Stimulated activated CD8-positive, alpha-beta memory T cell treated with anti-CD3 and anti-CD28 coated beads, Interleukin-2, amount 100 ng/mL, for 1 hour (primary cell): ENCODE measurements at regions not wholly inside any gene's neighbourhood (a gene's known extent, or its start where the extent isn't known, plus 50 kb on each side); places are given as distances from the start of the nearest gene placed in this dataset.

Experiments
- DNase-seq, 2 donors: peaks; one replicate each; pipeline ENCODE4 v3.0.0-alpha.2; 2020; ENCODE audit warnings: low read depth in 2 of 2

DNA sequence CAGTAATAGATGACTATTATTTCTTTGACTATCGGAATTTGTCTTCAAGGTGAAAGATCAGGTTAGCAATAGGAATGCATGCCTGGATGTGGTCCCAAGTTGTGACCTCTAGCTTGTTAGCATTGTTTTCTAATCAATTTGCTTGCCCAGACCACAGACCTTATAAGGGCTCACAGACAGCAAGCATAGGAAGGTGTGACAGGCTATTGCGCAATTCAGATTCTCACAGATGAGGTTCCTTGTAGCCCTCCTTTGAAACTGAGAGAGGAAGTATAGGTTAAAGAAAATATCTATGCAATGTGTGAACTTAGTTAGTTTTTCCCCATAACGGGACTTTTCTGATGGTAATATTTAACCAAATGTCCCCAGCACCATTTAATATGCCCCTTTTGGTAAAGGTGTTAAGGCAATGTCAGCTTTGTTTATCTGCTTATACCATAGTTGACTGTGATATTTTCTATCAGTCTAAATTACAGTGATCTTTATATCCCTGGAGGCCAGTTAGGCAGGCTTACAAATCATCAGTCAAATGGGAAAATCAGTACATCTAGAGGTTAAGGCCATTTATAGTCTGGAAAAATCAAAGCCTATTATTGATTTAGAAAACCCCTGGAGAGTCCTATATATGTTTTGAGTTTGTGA lies 168.1 kb upstream of the MBNL1 start:
- no peak for DNase-seq

DNA sequence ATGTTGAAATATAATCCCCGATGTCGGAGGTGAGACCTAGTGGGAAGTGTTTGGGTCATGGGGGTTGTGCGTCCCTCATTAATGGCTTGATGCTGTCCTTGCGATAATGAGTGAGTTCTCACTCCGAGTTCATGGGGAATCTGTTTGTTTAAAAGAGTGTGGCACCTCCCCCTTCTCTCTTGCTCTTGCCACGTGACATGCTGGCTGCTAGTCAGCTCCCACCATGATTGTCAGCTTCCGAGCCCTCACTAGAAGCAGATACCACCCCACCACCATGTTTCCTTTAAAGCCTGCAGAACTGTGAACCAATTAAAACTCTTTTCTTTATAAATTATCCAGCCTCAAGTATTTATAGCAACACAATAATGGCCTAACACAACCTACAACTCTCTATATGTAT lies 166.3 kb upstream of the MBNL1 start:
- no peak for DNase-seq

- no peak for DNase-seq
These were observed 165.5 kb upstream of the MBNL1 start for GRCh38 chr3:152103257-152103656.

DNA sequence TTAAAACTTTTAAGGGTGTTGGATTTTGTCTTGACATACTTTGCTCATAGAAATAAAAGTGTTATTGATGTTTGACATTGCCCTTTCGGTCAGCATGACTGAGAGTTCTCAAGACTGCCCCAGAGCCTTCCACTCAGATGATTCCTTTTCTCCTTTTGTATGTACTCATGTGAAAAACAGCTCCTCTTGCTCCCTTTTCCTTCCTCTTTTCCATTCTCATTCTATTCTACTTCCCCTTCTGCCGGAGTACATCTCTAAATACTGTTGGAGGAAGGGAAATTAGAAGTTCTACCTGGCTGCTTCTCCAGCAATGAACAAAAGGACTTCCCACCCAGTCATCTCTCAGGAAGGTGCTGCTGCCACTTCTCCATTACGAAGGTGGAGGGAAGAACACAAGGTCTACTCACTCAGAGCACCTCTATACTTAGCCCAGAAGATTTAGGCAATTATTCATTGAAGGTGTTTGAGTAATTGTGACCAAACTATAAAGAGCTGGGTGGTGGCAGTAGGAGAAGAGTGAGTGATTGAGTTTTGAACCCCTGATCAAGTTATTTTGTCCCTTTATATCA lies 163.8 kb upstream of the MBNL1 start:
- no peak for DNase-seq

GRCh38 chr3:152105446-152105845 lies 163.3 kb upstream of the MBNL1 start:
- no peak for DNase-seq

GRCh38 chr3:152109038-152109437 lies 159.7 kb upstream of the MBNL1 start:
- no peak for DNase-seq

- no peak for DNase-seq
These were observed 155.3 kb upstream of the MBNL1 start for GRCh38 chr3:152113413-152113812.

DNA sequence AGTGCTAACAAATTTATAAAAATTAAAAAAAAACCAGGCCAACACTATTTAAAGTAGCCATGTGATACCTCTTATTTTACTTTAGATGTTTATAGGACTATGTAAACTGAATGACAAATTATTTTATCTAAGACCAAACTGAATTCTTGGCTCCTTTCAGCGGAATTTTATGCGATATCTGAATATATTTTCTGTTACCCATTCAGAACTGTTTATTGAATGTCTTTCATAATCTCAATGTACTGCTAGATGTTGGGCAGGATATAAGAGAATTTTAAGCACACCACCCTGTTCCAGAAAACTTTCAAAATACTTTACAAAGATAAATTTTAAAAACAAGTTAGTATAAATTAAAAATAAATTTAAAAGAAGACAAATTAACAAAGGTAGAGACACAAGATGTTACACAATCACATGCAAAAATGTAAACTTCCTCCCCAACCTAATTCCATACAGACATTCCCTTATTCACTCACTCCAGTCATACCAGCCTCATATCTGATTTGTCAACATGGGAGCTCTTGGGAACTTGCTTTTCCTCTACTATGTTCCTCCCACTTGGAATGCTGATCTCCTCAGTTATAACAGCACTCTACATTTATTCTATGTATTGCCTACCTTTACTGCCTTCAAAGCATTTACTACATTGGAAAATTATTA lies 154.6 kb upstream of the MBNL1 start:
- no peak for DNase-seq

DNA sequence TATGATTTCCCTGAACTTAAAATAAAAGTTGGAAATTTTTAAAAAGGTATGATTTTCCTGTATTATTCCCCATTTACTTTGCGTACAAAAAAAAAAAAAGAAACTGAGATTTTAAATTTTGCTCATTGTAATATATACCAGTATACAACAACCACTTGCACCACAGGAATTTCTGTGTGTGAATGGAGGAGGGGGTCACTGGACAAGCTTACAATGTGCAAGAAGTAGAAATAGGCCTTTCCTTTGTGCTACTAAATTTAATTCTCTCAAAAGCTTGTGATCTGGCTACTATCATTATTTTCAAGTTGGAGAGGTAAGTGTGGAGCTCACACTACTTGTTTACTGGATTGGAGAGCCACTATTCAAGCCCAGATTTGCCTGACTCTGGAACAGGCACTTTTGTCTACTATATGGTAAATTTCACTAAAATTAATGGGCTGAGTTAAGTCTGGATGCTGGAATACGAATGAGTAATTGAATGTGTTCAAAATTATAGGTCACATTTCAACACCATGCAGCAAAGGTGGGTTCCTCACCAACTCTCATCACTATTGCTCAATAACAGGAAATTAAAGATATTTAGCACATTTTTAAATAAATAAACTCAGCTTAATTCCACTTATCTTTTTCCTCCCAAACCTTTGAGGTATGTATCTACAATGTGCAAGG lies 148.0 kb upstream of the MBNL1 start:
- no peak for DNase-seq

DNA sequence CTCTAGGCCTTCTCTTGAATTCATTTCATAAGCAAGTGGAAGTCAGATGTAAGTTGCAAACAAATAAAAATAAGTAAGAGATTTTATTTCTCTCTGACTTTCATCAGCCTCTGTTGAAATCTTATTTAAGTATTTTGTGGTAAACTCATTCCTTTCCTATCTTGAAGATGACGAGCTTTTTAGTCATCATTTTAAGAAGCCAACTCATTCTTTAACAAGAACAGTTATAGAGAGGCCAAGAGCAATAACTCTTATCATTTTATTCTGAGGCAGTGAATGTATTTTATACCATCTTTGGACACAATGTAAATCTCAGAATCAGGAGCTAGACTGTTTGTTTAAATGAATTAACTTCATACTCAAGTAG lies 147.5 kb upstream of the MBNL1 start:
- DNase-seq = no peak

DNA sequence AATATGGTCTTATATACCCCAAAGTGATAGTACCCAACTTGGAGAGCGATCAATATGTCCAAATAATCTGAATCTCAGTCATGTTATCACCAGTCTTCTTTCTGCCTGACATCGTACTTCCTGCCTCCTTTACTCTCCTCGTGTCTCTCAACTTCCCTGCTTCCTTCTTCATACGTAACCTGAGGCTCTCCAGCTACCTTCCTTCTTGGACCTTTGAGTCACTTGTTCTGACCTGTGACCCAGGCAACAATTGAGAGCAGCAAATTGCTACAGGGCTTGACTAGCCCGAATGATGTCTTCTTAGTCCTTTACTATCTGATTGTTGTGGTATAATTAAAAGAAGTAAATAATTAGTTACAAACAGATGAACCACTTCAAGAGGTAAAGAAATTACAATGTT lies 145.9 kb upstream of the MBNL1 start:
- no peak for DNase-seq

DNA sequence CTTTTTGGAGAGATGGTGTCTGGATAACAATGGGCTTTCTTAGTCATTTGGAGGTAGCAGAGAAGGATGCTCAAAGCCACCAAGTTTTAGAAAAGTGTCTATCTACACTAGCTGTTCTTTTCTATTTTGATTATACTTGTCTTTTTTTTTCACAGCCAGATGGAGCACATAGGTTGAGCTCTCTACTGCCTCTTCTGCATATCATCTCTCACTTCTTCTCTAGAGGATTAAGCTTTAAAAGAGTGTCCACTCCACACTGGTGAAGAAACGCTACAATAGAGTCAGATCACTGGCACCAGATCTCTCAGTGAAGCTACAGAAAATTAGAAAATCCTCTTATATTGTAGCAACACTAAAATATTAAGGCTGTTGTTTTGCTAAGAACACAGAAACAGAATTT lies 145.3 kb upstream of the MBNL1 start:
- DNase-seq = no peak

- no peak for DNase-seq
These were observed 142.5 kb upstream of the MBNL1 start for GRCh38 chr3:152126260-152126659.

DNA sequence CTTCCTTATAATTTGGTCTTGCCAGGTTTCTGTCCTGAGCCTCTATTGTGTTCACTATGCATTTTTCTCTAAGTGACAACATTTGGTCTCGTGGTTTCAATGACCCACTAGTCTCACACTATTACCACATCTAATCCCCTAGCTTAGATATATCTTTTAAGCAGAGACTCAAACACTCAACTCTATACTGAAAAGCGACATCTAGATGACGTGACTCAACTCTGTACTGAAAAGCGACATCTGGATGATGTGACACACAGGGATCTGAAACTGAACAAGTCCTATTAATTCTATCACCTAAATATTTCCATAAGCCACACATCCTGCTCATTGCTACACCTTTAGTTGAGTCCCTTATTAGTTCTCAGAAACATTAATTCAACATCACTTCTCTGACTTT lies 141.7 kb upstream of the MBNL1 start:
- DNase-seq = no peak

DNA sequence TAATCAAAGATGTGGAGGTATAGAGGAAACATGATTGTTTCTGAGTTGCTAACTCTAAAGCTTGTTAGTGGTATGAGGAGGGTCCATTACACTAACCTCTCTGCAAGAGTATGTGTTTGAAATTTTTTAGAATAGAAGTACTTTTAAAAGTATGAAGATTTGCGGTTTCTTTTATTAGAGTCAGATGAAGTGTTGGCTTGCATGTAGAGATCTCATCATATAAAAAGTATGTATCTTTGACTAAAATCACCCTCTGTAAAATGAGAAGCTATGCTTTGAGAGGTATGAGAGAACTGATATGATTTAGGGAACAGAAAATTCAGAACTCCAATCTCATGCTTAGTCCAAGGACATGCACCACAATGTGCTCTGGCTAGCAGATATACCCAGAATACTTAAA lies 140.4 kb upstream of the MBNL1 start:
- DNase-seq = no peak

DNA sequence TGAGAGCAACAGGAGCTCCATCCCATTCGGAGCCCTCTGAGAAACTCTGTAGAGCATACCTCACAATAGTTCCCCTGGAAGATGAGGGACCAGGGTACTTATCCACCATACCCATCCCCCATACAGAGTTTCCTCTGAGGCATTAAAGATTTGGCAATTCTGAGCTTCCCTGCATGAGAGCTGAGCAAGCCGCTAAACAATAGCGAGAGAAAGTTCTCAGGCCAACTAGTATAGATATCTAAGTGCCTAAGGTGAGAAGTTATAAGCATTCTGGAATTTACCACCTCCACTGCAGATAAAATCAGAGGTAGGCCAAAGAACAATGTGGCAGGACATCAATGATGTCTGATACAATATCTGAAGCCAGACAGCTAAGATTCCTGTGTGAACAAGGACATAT lies 129.1 kb upstream of the MBNL1 start:
- no peak for DNase-seq

GRCh38 chr3:152146461-152146860 lies 122.3 kb upstream of the MBNL1 start:
- no peak for DNase-seq

- DNase-seq = no peak
These were observed 121.0 kb upstream of the MBNL1 start for GRCh38 chr3:152147748-152148147.

- DNase-seq = no peak
These were observed 120.2 kb upstream of the MBNL1 start for GRCh38 chr3:152148579-152148978.

- no peak for DNase-seq
These were observed 118.9 kb upstream of the MBNL1 start for GRCh38 chr3:152149832-152150231.

DNA sequence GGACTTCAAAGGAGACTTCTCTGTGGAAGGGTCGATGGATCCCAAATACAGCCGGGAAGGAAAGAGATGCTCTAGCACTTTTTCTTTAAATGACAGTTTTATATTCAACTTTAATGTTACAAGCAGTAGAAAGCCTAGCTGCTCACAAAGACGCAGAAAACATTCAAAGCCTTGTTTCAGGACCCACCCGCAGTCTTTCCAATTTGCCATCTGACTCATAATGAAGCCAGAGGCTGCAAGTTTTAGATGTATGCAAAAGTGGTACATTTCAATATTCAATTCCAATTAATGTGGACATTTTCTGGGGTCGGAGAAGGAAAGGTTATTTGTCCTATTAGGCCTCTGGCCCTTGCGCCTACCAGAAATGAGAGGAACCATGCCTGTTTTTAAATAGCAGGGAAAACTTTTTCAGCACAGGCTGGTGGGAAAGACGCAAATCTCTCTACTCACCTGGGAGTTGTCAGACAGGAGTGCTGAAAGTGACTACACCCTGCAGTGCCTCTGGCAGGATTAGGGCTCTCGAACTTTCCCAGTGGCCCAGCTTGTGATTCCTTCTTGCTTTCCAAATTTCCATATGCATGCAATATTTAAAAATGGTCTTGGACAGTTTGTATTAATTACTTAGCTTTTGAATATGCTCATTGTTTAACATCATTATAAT lies 117.4 kb upstream of the MBNL1 start:
- DNase-seq = no peak
